ENCODE measurements at regions not wholly inside any gene's neighbourhood (a gene's known extent, or its start where the extent isn't known, plus 50 kb on each side); places are given as distances from the start of the nearest gene placed in this dataset.

DNA sequence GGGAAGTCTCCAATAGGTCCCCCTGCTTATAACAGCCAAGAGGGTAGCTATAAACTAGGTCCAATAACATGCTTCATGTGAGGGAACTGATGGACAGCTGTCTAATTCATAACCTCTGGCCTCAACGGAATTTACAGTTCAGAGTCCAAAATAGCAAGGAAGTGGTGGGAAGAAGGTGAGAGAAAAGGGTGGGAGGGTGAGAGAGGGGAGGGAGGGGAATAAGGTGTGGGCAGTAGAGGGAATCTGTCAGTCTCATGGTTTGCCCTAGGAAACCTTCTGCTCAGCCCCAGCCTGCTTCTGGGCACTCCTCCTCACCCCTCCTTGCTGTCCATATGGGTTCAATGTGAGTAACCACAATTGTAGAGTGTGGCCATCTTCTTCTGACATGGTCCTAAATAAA is 133.4 kb upstream of the ADO start:
- TF ChIP-seq, protein P1, sequence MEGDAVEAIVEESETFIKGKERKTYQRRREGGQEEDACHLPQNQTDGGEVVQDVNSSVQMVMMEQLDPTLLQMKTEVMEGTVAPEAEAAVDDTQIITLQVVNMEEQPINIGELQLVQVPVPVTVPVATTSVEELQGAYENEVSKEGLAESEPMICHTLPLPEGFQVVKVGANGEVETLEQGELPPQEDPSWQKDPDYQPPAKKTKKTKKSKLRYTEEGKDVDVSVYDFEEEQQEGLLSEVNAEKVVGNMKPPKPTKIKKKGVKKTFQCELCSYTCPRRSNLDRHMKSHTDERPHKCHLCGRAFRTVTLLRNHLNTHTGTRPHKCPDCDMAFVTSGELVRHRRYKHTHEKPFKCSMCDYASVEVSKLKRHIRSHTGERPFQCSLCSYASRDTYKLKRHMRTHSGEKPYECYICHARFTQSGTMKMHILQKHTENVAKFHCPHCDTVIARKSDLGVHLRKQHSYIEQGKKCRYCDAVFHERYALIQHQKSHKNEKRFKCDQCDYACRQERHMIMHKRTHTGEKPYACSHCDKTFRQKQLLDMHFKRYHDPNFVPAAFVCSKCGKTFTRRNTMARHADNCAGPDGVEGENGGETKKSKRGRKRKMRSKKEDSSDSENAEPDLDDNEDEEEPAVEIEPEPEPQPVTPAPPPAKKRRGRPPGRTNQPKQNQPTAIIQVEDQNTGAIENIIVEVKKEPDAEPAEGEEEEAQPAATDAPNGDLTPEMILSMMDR (IDR thresholded peaks at IDR 0.05; ENCODE audit: low read length), result no peak
- no peak for TF ChIP-seq EZH2 (optimal IDR thresholded peaks at IDR 0.05; ENCODE audit: low read depth, low read length)

All from MM.1S (cell line).